ENCODE measurements at regions not wholly inside any gene's neighbourhood (a gene's known extent, or its start where the extent isn't known, plus 50 kb on each side); places are given as distances from the start of the nearest gene placed in this dataset.

- TF ChIP-seq CTCF (IDR thresholded peaks at IDR 0.05) = no peak
- TF ChIP-seq POLR2A (IDR thresholded peaks at IDR 0.05) = no peak
Measured at GRCh38 chr14:84891404-84891803, 638.5 kb upstream of the FLRT2 start.

Data from ovary (tissue), 3 donors.